GM18505 (cell line): ENCODE measurements at regions not wholly inside any gene's neighbourhood (a gene's known extent, or its start where the extent isn't known, plus 50 kb on each side); places are given as distances from the start of the nearest gene placed in this dataset.
"Not testable (repeated sequence)": the region's sequence is repeated elsewhere in the genome, so short reads cannot be mapped to it uniquely, and the experiment has no call there.

Experiments
- ATAC-seq: cut with Tn5 transposase; IDR thresholded peaks from one replicate; pipeline ENCODE4 v1.9.1; 2021; ENCODE audit not compliant: unreplicated experiment
- POLR2A ChIP-seq: IDR thresholded peaks from 4 replicates; pipeline ENCODE4 v1.6.1; 2011; ENCODE audit warnings: borderline replicate concordance; ENCODE audit not compliant: insufficient read depth, insufficient read length; ENCODE audit errors: extremely low read depth

GRCh38 chr7:29734246-29734731, 72.0 kb upstream of the WIPF3 start:
- TF ChIP-seq POLR2A = no peak
- ATAC-seq = no peak

- not testable (repeated sequence) for ATAC-seq
These were observed 58.6 kb upstream of the WIPF3 start for GRCh38 chr7:29747645-29748245.

GRCh38 chr7:29748286-29749099, 57.8 kb upstream of the WIPF3 start:
- ATAC-seq = no peak

GRCh38 chr7:29749701-29750321, 56.5 kb upstream of the WIPF3 start:
- no peak for ATAC-seq
- no peak for TF ChIP-seq POLR2A

More at GRCh38 chr7:29748286-29749099, 57.8 kb upstream of the WIPF3 start:
- no peak for TF ChIP-seq POLR2A

- ATAC-seq = not testable (repeated sequence)
These were observed 55.9 kb upstream of the WIPF3 start for GRCh38 chr7:29750373-29750940.

GRCh38 chr7:29751012-29751411, 55.3 kb upstream of the WIPF3 start:
- not testable (repeated sequence) for ATAC-seq

GRCh38 chr7:29754874-29755490, 51.3 kb upstream of the WIPF3 start:
- ATAC-seq = no peak

More at GRCh38 chr7:29754874-29755490, 51.3 kb upstream of the WIPF3 start:
- TF ChIP-seq POLR2A = no peak
